ENCODE measurements at regions not wholly inside any gene's neighbourhood (a gene's known extent, or its start where the extent isn't known, plus 50 kb on each side); places are given as distances from the start of the nearest gene placed in this dataset.

- TF ChIP-seq CHD7 (IDR thresholded peaks at IDR 0.05; ENCODE audit: insufficient replicate concordance, low read length) (no peak), HDAC2 (IDR thresholded peaks at IDR 0.05; ENCODE audit: borderline replicate concordance in 1 of 2, low read depth in 2 of 2, low read length in 2 of 2) (no peak), RNF2 (IDR thresholded peaks at IDR 0.05; ENCODE audit: borderline replicate concordance, low read depth, low read length, missing control alignments, poor library complexity, severe bottlenecking) (no peak), POU5F1 (IDR thresholded peaks at IDR 0.05; ENCODE audit: low read depth, low read length) (no peak), KDM1A (IDR thresholded peaks at IDR 0.05; ENCODE audit: borderline replicate concordance, low read length) (no peak), MAX (IDR thresholded peaks at IDR 0.05) (no peak), SIX5 (IDR thresholded peaks at IDR 0.05; ENCODE audit: low read depth, low read length) (no peak)
These were observed 89.7 kb upstream of the DTNA start (continued) for GRCh38 chr18:34620258-34620861.
